ENCODE measurements at regions not wholly inside any gene's neighbourhood (a gene's known extent, or its start where the extent isn't known, plus 50 kb on each side); places are given as distances from the start of the nearest gene placed in this dataset.

GRCh38 chr4:162364651-162365050 is 200.9 kb upstream of the FSTL5 start:
- TF ChIP-seq ZNF274 (IDR thresholded peaks at IDR 0.05; ENCODE audit: low read depth, low read length) = no peak
- TF ChIP-seq YY1 (IDR thresholded peaks at IDR 0.05; ENCODE audit: insufficient read depth, insufficient read length) = no peak

Data from NT2/D1 (cell line).